ENCODE measurements at regions not wholly inside any gene's neighbourhood (a gene's known extent, or its start where the extent isn't known, plus 50 kb on each side); places are given as distances from the start of the nearest gene placed in this dataset.

DNA sequence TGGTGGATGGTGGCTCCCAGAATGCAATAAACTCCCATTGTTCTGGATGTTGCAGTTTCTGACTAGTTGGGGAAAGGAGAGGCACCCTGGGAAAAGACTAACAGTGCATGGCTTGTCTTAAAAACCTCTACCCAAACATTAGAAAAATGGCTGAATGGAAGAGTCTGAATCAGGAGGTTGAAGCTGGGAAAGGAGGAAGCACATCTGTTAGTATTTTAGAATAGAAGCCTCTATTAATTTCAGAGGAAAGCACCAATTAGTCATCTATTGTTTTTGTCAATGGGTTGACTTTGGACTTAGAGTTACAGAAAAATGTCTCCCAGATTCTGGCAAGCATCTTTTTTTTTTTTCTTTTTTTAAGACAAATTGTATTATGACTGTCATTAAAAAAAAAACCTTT lies 56.1 kb upstream of the ELMO1 start:
- no peak for DNase-seq

DNA sequence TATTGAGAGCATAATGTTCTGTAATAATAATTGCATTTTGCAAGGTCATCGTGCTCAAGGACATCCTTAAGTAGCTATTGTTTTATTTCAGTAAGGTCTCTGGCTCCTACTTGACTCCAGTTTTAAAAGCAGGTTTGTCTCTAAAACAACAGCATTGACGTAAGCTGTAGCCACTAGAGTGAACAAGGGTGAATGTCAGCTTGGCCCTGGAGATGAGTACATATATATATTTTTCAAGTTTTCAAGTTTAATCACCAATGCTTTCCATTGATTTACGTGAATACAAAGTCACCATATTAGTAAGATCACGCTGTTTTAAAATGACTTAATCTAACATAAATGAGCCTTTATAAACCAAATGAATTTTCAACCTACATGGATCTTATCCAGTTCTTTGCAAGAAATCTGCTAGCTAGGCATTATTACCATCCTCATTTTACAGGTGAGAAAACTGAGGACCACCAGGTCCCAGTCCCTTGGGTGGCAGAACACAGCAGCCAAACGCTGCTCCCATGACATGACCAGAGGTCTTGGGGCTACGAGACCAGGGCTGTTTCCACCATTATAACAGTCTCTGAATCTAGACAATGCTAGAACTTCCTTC lies 57.2 kb upstream of the ELMO1 start:
- DNase-seq: no peak

DNA sequence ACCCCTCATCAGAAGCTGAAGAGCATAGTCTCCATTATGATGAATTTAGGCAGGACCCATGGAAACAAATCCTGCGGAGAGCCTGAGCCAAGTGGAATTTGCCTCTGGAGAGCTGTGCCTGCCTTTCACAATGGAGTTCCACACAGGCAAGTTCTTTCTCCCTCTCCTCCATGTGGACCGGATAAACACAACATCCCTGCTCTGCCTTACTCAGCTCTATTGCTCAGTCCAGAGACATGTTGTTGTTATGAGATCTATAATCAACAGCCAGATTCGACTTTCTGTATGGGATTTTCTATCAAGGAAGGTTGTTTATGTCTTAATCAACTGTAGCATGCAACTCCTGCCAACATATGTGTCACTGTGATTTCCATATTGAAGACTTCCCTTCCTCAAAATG lies 59.5 kb upstream of the ELMO1 start:
- no peak for DNase-seq

DNA sequence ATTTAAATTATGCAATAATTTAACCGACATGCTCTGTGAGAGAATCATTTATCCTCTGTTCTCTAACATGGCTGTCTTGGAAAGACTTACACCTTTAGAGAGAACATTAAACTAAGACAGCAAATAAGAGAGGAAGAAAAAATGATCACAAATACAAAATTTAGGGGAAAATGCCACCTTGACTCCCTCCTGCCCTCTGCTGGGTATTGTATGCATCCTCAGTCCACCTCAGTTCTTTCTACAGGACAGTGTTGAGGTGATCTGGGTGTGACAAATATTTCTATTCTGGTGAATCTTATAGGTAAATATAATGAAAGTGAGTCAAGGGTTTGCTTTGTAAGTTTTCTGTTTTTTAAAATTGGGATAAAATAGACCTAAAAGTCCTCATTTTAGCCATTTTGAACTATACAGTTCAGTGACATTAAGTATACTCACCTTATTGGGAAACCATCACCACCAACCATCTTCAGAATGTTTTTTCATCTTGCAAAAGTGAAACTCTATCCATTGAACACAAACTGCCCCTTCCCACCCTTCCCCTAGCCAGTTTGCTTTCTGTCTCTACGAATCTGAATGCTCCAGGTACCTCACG lies 61.5 kb upstream of the ELMO1 start:
- DNase-seq: peak; percentile 29 to 40

- DNase-seq: no peak
These were observed 63.3 kb upstream of the ELMO1 start for GRCh38 chr7:37511915-37512314.

- DNase-seq: no peak
These were observed 65.8 kb upstream of the ELMO1 start for GRCh38 chr7:37514497-37514896.

GRCh38 chr7:37516664-37517063 lies 68.0 kb upstream of the ELMO1 start:
- DNase-seq: no peak

- DNase-seq: no peak
These were observed 69.6 kb upstream of the ELMO1 start for GRCh38 chr7:37518266-37518665.

GRCh38 chr7:37524056-37524455 lies 75.4 kb upstream of the ELMO1 start:
- DNase-seq: no peak

DNA sequence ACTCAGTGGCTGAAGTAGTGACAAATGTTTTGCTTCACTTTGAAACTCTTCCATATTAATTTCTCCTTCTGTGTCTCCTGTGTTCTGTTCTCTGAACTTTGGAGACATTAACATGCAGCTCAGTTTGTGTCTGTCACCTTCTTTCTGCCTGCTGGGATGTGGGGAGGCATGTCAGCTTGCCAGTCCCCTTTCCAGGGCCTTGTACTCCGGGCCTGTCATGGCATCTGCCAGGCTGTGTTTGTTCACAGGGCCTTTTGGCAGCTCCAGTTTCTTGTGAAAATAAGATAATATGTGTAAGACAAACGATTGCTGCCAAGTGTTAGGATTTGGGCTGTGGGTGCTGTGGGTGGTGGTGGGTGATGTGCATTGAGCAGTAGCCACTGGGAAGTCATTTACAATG lies 76.1 kb upstream of the ELMO1 start:
- DNase-seq: no peak

GRCh38 chr7:37526623-37527022 lies 78.0 kb upstream of the ELMO1 start:
- no peak for DNase-seq

DNA sequence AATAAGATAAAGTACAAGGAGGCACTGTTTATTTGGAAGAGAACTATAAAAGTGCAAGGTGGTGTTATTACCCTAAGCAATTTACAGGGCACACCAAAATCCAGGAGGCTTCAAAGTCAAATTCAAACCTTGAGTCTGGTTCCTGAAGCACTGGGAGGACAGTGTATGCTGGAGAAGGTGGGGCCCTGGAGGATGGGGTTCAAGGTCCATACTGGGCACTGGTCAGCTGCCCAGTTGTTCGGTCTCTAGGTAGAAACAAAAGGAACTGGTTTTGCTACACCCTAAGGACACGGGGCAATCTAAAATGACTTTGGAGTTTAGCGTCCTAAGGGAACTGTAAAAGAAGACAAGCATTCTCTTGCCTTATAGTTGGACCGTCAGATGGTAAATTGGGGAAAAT lies 78.4 kb upstream of the ELMO1 start:
- DNase-seq: no peak

- DNase-seq: no peak
These were observed 82.6 kb upstream of the ELMO1 start for GRCh38 chr7:37531225-37531624.

GRCh38 chr7:37532636-37533035 lies 84.0 kb upstream of the ELMO1 start:
- no peak for DNase-seq

GRCh38 chr7:37534893-37535610 lies 86.4 kb upstream of the ELMO1 start:
- no peak for DNase-seq

- no peak for DNase-seq
These were observed 87.2 kb upstream of the ELMO1 start for GRCh38 chr7:37535841-37536240.

GRCh38 chr7:37536706-37537105 lies 88.0 kb upstream of the ELMO1 start:
- no peak for DNase-seq

GRCh38 chr7:37537439-37537838 lies 88.8 kb upstream of the ELMO1 start:
- DNase-seq: no peak

DNA sequence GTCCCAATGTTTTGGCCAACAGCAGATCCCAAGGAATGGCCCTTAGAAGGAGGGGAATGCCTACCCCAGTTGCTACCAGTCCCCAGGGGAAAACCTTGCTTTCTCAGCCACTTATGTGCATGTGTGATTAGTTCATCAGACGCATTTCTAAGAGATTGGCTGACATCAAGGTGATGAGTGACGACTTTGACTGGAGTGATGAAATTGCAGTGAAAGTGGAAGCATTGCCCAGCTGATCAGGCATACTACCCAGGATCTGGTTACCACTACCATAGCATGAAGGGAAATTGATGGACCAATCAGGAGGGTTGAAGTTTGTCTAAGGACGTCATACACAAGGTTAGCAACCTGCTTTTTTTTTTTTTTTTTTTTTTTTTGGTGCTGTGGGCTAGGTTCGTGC lies 90.3 kb upstream of the ELMO1 start:
- DNase-seq: no peak

GRCh38 chr7:37540917-37541316 lies 92.3 kb upstream of the ELMO1 start:
- DNase-seq: no peak

DNA sequence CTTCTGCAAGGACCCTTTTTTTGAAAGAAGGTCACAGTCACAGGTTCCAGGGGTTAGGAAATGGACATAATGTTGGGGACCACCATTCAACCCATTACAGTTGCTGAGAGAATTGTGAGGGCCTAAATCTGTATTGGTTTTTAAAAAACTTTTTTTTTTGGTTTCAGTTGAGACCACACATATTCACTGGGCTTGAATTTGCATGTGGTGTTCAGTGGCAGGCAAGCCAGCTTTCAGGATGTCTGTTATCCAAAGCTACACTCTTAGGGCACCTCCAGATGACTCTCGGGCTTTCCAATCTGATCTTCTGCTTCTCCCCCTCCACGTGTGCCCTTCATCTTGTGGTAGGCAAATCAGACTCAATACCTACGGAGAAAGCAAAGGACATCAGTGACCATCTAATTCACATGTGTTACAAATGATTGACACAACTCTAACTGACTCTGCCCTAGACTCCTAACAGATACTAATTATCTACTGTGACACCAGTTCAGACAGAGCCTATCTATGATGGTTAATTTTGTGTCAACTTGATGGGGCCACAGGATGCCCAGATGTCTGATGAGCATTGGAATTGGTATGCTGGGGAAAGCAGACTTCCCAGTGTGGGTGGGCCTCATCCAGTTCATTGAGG lies 93.3 kb upstream of the ELMO1 start:
- no peak for DNase-seq

GRCh38 chr7:37545619-37546534 lies 97.2 kb upstream of the ELMO1 start:
- no peak for DNase-seq

- no peak for DNase-seq
These were observed 98.0 kb upstream of the ELMO1 start for GRCh38 chr7:37546677-37547076.

Data from AML-193 (cell line).